CD4-positive, alpha-beta T cell treated with Interleukin-21 for 1 hour (primary cell): ENCODE measurements at regions not wholly inside any gene's neighbourhood (a gene's known extent, or its start where the extent isn't known, plus 50 kb on each side); places are given as distances from the start of the nearest gene placed in this dataset.
"Not testable (repeated sequence)": the region's sequence is repeated elsewhere in the genome, so short reads cannot be mapped to it uniquely, and the experiment has no call there.

ENCODE experiments used
- DNase-seq: peaks from one replicate; pipeline ENCODE4 v3.0.0-alpha.2; 2020

DNA sequence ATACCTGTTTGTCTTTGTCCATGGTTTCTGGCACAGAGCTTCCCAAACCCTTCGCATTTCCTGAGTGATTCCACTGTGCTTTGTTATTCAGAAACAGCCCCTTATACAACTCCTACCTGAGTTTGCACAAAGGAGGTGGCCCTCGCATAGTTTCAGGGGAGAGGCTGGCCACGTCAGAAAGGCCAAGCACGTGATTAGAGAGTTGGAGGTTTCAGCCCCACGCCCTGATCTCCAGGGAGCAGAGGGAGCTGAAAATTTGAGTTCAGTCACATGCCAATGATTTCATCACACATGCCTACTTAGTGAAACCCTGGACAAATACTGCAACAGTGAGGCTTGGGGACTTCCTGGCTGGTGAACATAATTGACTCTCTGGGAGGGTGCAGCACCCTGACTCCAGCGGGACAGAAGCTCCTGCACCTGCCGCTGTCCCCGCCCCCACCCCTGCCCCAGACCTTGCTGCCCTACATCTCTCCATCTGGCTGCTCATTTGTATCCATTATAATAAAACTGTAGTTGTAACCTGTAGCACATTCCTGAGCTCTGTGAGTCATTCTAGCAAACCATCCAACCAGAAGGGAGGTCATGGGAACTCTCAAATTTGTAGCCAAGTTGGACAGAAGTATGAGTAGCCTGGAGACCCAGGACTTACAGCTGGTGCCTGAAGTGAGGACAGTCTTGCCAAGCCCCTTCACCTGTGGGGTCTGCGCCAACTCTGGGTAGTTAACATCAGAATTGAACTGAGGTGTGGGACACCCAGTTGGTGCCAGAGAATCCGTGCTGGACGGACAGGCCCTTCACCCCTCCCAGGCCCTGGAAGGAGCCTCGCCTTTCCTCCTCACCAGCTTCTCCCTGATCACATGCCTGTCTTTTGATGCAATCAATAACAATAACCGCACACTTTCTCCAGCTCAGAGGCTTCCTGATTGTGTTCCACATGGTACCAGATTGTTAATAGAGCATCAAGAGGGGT is 224.3 kb downstream of the ANAPC1 start:
- DNase-seq, result no peak

DNA sequence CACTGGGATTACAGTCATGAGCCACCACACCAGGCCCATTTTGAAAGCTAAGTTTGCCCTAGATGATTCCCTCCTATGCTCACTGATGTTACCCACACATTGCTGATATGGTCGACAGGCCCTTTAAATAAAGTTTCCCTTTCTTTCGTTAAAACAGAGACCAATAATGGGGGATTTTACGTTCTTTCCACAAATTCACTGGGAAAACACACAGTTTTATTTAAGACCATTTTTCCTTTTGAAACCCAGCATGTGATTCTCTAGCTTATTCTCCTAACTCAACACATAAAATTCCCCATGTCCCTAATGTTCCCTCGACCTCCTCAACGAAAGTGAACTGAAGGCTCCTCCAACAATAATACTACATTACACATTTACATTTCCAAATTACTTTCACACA is 223.2 kb downstream of the ANAPC1 start:
- no peak for DNase-seq

DNA sequence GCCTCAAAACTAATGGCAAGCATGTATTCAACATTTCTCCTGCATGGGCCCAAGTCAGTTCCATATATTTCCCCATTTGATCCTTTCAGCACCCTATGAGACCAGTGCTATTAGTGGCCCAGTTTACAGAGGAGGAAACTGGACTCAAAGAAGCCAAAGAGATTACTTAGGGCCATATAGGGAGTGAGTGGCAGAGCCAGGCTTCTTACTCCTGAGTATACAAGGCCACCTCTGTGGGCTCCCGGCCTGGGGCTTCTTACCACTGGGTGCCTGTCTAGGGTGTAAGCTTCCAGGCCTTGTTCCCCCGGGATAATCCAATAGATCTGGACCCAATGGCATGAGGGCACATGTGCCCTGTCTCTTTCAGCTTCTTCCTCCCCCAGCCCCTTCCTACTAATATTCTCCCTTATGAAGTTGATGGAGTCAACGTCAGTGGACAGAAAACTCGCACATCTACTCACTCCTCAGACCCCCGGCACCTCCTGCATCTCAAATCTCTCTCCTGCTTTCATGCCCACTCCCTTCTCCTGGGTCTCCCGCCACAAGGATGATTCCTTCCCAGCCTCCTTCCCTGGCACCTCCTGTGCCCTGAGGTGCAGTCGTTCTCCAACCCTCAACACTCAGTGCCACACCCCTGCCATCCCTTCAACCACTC is 222.6 kb downstream of the ANAPC1 start:
- no peak for DNase-seq

DNA sequence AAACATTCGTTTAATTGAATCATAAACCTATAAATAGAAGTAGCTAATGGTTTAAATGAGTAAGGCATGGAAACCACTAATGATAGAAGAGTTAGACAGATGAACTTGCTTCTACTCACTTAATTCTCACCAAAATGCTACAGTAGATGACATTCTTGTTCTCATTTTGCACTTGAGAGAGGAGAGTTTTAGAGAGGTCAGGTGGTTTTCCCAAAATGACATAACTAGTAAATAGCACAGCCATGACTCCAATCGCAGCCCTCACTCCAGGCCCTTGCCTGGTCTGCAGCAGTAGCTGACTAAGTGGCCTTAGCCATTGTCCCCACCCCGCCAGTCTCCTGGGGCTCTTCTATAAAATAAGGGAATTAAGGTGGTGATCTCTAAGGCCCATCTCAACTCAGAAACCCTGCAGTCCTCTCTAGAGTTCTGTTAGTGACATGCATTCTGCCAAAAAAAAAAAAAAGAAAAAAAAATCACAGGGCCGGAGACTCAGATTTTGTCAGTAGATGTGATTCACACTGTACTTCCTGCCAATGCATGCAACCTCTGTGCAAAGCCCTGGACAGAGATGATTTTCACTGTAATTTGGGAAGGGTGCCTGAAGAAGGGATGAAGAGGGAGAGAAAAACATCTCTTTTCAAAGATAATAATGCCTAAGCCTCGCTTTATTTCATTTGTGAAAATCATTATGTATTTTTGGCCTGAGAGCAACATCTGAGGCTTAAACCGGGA is 221.8 kb downstream of the ANAPC1 start:
- DNase-seq, result no peak

DNA sequence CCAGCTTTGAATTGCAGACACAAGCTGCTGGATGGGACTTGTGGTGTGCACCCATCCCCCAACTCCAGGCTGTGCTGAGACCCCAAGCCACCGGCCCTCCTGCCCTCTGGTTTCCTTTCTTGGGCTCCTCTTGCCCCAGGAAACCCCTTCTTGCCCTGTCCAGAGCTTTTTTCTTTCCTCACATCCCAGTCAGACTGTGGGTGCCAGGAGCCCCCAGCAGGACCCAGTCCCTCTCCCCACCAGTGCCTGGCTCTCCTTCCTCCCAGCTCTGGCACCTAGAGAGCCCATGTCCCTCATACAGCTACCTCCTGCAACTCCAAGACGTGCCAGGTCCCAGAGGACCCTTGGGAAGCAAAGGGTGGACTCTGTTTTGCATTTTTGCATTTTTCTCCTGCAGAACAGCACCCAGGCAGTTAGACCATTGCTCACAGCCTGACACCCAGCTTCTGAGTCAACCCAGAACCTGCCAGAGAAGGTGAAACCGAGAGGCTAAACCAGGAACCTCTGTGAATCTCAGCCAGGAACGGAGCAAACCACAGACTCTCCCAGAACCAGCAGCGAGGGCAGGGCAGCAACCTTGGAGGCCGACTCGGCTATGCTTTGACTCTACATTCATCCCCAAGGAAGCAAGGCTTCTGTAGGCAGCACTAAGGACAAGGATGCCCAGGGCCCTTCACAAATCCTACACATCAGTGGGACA is 221.1 kb downstream of the ANAPC1 start:
- DNase-seq, result no peak

DNA sequence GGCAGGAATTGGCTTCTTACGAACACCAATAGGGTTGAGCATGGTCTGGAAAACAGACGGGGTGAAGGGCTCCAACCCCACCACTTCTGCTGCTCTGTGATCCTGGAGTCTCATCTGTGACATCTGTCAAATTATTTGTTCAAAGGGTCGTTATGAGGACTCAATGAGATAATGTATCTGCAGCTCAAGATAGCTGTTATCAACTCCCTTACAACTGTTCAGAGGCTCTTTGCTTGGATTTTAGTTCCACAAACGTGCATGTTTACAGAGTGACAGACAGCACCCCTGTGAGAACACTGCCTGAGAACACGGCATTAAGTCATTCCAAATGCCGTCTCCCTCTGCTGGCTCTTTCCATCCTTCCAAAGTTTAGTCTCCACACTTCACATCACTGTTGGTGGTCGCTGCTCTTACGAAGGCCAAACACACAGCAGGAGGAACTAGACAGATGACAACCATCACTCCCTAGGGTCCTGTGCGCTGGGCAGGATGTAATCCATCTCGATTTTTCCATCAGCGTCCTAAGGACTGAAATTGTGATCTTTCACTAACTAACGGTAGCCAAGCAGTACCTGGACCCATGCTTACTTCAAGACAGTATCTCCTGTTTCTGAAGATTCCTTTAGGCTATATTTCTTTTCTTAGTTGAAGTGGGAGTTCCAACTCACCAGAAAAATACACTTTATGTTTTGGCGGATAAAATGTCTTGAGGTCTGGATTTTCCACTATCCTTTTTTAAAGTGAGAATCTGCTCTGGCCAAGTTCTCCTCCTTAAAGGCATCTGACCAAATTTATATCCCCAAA is 220.3 kb downstream of the ANAPC1 start:
- DNase-seq, result no peak

DNA sequence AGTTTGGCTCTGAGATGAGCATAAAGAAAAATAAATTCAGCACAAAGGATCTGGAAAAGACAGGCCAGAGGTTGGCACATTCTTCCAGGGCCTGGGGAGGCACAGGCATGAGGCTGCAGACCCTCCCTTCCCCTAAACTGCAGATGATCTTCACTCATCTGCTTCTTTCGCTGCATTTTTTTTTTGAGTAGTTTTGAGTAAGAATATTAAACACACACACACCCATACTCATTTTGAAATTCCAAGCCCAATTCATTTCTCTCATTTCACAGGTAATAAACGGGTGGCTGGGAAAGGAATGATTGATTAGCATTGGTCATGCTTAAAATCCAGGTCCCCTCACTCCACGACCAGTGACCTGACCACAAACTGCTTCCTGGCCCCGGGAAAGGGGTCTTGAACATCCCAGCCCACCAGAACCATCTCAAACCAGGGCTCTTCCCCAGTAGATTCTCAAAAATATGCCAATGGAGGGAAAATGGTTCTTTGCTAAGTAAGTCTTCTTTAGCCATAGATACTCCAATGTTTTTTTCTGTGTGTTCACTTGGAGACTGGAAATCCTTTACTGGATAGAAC is 219.6 kb downstream of the ANAPC1 start:
- DNase-seq, result no peak

DNA sequence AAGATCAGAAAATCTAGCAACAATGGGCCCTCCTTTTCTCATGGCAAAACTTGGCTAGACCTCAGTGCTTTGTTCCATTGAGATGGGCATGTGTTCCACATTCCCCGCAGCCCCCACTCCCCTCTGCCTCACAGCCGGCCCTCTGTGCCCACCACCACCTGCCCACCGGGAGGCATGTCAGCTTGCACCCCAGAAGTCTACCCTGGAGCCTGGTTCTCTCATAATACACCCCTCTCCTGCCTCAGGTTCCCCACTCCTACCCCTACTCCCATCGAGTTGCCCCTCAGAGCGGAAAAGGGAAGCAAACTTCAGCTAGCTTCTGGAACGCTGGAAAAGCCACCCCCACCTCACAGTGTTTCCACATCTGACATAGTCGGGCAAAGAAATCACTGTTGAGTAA is 219.0 kb downstream of the ANAPC1 start:
- no peak for DNase-seq

DNA sequence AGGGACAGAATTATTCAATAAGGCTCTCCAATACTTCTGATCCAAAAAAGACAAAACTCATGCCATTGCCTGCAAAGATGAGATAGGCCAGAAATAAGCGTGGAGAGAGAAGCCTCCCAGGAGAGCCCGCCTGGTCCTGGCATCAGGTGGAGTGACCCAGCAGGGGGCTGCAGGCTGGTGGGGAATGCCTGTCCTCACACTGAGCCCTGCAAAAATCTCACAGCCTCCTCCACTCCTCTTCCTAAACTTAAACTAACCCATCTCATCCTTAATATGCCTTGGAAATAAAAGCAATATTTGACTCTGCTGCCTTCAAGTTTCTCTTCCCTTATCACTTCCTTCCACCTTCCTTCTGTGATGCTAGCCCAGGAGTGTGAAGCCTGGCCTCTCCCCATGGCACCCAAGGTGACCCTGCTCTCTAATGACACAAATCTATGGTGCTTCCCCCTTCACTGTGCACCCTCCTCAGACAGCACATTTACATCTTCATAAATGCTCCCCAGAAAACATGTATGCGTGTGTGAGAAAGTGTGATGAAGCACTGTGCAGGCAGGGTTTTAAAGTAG is 218.4 kb downstream of the ANAPC1 start:
- no peak for DNase-seq

DNA sequence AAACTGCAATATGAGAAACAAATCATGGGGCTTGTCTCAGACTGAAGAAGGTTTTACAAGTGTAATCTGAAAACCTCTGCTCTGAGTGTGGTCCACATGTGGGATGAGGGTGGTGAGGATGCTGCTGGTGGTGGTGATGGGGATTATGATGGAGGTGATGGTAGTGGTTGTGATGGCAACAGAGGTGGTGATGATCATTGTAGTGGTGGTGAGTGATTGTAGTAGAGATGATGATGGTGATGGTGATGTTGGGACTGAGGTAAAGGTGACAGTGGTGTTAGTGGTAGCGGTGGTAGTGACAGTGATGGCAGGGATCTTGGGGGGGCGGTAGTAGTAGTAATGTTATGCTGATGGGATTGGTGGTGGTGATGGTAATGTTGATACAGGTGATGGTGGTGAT is 217.8 kb downstream of the ANAPC1 start:
- no peak for DNase-seq

DNA sequence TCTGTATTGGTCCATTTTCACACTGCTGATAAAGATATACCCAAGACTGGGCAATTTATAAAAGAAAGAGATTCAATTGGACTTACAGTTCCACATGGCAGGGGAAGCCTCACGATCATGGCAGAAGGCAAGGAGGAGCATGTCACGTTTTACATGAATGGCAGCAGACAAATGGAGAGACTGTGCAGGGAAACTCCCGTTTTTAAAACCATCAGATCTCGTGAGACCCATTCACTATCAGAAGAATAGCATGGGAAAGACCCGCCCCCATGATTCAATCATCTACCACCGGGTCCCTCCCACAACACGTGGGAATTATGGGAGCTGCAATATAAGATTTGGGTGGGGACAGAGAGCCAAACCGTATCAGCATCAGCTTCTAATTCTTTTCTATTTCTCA is 217.0 kb downstream of the ANAPC1 start:
- no peak for DNase-seq

DNA sequence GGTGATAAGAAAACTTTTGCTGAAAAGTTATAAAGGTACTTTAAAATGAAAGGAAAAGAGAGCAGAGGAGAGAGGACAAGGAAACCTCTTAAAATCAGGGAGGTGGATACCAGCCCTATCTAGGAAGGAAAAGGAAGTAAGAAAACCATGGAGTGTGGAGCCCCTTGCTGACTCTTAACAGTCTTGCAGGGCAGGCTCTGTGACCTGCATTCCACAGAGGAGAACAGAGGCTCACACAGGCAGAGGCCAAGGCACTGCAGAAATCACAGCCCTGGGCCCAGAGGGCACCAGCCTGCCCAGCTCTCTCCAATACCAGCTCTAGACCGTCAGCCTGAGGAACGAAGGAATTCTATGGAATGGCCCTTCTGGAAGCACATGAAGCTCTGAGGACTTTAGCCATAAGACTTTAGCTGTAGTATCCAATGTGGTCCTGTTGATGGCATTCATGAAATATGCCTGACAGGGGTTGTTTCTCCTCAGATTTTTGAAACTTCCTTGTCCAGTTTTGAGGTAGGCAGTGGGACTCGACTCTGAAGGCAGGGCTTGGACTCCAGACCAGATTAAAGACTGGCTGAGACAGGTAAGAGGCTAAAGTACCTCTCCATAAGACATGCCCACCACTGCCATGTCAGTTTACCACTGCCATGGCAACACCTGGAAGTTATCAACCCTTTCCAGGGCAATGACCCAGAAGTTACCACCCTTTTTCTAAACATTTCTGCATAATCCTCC is 216.3 kb downstream of the ANAPC1 start:
- DNase-seq, result no peak

DNA sequence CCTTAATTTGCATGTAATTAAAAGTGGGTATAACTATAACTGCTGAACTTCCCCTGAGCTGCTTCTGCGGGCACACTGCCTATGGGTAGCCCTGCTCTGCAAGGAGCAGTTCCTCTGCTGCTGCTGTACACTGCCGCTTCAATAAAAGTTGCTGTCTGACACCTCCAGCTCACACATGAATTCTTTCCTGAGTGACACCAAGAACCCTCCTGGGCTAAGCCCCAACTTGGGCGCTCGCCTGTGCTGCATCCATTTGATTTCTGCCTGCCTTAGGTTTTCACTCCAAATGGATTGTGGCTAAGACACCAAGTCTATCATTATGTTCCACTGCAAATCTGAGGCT is 215.7 kb downstream of the ANAPC1 start:
- DNase-seq, result no peak

DNA sequence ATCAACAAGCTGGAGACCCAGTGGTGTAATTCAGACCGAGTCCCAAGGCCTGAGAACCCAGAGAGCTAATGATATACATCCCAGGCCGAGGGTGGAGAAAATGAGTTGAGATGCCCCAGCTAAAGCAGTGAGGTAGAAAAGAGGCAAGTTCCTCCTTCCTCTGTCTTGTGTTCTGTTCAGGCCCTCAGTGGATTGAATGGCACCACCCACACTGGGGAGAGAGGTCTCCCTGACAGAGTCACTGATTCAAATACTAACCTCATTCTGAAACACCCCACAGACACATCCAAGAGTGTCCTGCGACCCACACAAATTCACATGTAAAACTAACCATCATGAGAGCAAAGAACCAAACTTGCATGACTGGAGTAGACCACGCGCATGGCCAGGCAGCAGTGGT is 215.3 kb downstream of the ANAPC1 start:
- no peak for DNase-seq

DNA sequence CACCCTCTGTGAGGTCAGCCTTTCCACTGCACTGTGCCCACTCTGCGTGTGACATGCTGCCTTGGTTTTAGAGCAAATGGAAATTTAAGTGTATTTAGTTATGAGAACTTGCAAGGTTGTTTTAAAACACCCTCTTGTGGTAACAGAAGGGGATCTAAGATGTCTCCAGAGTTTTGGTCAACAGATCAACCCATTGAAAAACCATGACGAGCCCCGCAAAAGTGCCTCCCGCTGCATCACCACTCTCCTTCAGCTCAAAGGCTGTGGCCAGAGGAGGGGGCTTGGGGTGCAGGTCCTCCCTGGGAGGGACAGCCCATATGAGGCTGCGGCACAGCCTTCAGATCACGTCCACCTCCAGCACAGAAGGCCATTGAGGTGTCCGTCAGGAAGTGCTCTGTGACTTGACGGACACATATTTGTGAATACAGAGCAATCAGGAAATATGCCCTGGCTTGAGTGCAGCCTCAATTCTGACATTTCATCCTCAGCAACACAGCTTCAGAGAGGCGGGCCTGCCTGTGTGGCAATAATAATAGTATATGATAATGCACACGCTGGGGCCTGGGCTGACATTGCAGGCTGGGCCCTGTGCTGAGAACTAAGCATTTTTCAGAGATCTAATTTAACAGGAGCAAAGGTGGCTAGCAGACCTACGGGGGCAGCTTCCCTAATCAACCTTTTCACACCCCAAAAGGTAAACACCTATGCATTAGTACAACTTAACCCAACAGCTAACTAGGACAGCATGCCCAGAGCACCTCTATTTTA is 213.9 kb downstream of the ANAPC1 start:
- no peak for DNase-seq

DNA sequence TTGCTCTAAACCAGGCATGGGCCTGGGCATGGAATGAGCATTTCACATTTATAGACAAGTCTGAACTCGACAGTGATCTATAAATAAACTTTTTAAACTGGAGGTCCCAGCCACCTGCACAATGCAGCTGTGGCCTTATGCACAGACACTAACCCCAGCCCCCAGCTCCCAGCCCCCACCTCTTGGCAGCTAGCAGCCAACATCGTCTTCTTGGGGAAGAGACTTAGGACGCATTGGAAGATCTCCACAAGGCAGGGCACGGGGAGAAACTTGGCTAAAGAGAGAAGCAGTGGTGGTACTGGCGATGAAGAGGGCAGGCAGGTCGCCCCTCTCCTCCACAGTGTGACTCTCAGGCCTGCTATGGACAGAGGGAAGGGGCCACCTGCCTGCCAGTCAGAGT is 213.2 kb downstream of the ANAPC1 start:
- no peak for DNase-seq

DNA sequence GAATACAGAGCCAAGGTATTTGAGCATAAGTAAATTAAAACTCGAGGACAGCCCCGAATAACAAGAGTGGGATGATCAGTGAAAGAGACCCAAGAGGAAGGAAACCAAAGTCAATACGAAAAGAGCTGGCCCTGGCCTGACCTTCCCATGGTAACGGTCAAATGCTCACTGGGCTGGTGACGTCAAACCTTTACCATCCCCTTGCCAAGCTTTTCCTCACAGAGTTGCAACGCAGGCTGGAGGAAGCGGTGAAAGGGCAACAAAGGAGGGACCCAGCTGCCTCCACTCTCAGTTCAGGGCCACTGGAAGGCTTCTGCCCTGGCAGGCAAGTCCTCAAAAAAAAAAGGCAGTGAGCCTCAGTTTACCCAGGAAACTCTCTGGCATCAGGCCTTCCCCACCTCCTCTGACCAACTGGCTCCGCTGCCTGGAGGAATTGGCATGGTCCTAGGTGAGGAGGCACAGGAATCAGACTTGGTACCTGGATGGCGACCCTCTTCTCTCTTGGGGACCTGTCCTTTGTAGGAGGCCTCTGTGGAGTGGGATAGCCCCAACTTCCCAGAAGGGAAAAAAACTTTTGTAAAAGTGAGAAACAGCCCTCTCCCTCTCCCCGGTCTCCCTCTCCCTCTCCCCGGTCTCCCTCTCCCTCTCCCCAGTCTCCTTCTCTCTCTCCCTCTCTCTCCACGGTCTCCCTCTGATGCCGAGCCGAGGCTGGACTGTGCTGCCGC is 212.4 kb downstream of the ANAPC1 start:
- DNase-seq, result peak; percentile 11

DNA sequence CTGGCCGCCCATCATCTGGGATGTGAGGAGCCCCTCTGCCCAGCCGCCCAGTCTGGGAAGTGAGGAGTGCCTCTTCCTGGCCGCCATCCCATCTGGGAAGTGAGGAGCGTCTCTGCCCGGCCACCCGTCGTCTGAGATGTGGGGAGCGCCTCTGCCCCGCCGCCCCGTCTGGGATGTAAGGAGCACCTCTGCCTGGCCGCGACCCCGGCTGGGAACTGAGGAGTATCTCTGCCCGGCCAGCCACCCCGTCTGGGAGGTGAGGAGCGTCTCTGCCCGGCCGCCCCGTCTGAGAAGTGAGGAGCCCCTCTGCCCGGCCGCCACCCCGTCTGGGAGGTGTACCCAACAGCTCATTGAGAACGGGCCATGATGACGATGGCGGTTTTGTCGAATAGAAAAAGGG is 211.4 kb downstream of the ANAPC1 start:
- not testable (repeated sequence) for DNase-seq

DNA sequence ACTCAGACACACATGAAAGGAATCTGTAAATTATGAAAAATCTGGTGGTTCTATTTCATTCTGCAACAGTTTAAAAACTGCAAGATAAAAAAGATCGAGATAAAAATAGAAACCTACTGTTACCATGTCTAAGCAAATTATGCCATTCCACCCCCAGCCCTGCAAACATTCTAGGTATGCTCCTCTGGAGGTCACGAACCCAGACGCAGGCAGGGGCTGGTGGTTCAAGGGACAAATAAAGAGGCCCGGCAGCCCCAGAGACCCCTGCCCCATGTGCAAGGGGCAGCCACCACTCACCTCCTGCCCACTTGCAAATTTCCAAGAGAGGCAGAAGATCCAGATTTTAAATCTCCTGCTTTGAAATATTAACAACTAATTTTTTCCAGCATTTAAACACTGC is 210.5 kb downstream of the ANAPC1 start:
- DNase-seq, result no peak
